Adrenal gland (tissue), 9 donors: ENCODE measurements at regions not wholly inside any gene's neighbourhood (a gene's known extent, or its start where the extent isn't known, plus 50 kb on each side); places are given as distances from the start of the nearest gene placed in this dataset.
"Not testable (repeated sequence)": the region's sequence is repeated elsewhere in the genome, so short reads cannot be mapped to it uniquely, and the experiment has no call there.

Experiments used
- DNase-seq, 7 donors: peaks; one replicate each; pipeline ENCODE4 v3.0.0-alpha.2; 2019 to 2020
- H3K27ac ChIP-seq, 5 donors: fragments of 200-600 bp; sonication (generic) in 4 of 5; 1 replicate in 3 of 5; 2 replicates in 2 of 5; pipeline versions ENCODE4 v1.5.1 to v1.8.0; 2016 to 2020; ENCODE audit warnings: mild to moderate bottlenecking in 1 of 5
- H3K27me3 ChIP-seq: fragments of 200-600 bp; 2 replicates; pipeline ENCODE4 v1.8.0; 2021
- H3K36me3 ChIP-seq, 2 donors: fragments of 200-600 bp; replicated peaks in 1 of 2; 1 replicate in 1 of 2; 2 replicates in 1 of 2; pipeline versions ENCODE4 v1.5.1 to v1.8.0; 2018 to 2022
- H3K4me1 ChIP-seq, 2 donors: fragments of 200-600 bp; replicated peaks in 1 of 2; 1 replicate in 1 of 2; 2 replicates in 1 of 2; pipeline versions ENCODE4 v1.5.1 to v1.8.0; 2018 to 2021
- H3K4me3 ChIP-seq, 4 donors: fragments of 200-600 bp; sonication (generic) in 3 of 4; one replicate each; pipeline ENCODE4 v1.5.1; 2016 to 2018
- H3K9me3 ChIP-seq, 3 donors: fragments of 200-600 bp; sonication (generic) in 1 of 3; replicated peaks in 1 of 3; 1 replicate in 2 of 3; 2 replicates in 1 of 3; pipeline versions ENCODE4 v1.5.1 to v1.8.0; 2016 to 2021
- POLR2A ChIP-seq, 2 donors: fragments of 450-650 bp; IDR thresholded peaks; one replicate each; pipeline ENCODE4 v1.6.1; 2017; ENCODE audit warnings: antibody characterized with exemption in 2 of 2, mild to moderate bottlenecking in 2 of 2, moderate library complexity in 1 of 2
- WGBS, 4 donors: extraction: QIAGEN DNeasy Blood & Tissue Kit in 2 of 4; methylation state at CpG; one replicate each; pipeline versions ENCODE4 v1.1.5 to v1.1.7; 2013 to 2017; 5-methylcytosine and 5-hydroxymethylcytosine counted together
- intact Hi-C, 2 donors: fragments of 100-400 bp; cut with DNase I; formaldehyde crosslinking; loops; one replicate each; pipeline versions ENCODE4 v1.14.1 to v1.15.0; 2022 to 2023
- TF ChIP-seq, protein P1 (sequence below), 6 experiments: fragments of 450-650 bp in 4 of 6; fragments of 200-600 bp in 2 of 6; sonication (generic) in 1 of 6; IDR thresholded peaks; 1 replicate in 5 of 6; 2 replicates in 1 of 6; pipeline versions ENCODE4 v1.5.1 to v1.8.0; 2016 to 2021; ENCODE audit warnings: antibody characterized with exemption in 6 of 6, mild to moderate bottlenecking in 2 of 6, moderate library complexity in 1 of 6
- donor health status: healthy with polysubstance abuse.
- donor health status: Bipolar disorder and iron deficiency.
- donor health status: DM: yes; HTN: yes; CAD: no.
- donor health status: DM: no; HTN: no; CAD: no.
- donor health status: DM: no; HTN: no; CAD: no.

DNA sequence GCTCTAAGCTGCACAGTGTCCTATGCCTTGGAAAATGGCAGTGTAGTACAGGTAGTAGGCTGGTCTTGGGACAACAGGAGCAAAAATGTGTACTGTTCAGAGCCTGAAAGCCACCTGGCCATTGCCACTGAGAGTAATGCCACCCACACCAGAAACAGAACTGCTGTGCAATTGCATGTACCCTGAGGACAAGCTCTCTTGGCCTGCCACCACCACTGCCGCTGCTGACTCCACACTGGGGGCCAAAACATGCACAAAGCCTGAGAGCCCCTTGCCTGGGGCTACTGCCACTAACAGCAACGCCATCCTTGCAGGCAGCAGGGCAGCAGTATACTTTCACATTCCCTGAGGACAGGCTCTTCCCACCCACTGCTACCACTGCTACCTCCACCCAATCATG, 251.9 kb upstream of the CDH12 start:
- no peaks in the 10 kb centered on the region for H3K9me3 ChIP-seq
- WGBS, 4 donors: 86 to 95% (median 91%) methylated on average over 2 of the region's 2 CpGs
- H3K27ac ChIP-seq: no peak overlapping the region
- intact Hi-C loops: no loop called here
- DNase-seq: no peak
- TF ChIP-seq, protein P1, sequence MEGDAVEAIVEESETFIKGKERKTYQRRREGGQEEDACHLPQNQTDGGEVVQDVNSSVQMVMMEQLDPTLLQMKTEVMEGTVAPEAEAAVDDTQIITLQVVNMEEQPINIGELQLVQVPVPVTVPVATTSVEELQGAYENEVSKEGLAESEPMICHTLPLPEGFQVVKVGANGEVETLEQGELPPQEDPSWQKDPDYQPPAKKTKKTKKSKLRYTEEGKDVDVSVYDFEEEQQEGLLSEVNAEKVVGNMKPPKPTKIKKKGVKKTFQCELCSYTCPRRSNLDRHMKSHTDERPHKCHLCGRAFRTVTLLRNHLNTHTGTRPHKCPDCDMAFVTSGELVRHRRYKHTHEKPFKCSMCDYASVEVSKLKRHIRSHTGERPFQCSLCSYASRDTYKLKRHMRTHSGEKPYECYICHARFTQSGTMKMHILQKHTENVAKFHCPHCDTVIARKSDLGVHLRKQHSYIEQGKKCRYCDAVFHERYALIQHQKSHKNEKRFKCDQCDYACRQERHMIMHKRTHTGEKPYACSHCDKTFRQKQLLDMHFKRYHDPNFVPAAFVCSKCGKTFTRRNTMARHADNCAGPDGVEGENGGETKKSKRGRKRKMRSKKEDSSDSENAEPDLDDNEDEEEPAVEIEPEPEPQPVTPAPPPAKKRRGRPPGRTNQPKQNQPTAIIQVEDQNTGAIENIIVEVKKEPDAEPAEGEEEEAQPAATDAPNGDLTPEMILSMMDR (IDR thresholded peaks at IDR 0.05): no peak
- TF ChIP-seq POLR2A (IDR thresholded peaks at IDR 0.05): no peak
- H3K36me3 ChIP-seq: no peaks in the 10 kb centered on the region
- H3K27me3 ChIP-seq: no peaks in the 10 kb centered on the region
- H3K4me3 ChIP-seq: no peak overlapping the region
- H3K4me1 ChIP-seq: no peaks in the 10 kb centered on the region

DNA sequence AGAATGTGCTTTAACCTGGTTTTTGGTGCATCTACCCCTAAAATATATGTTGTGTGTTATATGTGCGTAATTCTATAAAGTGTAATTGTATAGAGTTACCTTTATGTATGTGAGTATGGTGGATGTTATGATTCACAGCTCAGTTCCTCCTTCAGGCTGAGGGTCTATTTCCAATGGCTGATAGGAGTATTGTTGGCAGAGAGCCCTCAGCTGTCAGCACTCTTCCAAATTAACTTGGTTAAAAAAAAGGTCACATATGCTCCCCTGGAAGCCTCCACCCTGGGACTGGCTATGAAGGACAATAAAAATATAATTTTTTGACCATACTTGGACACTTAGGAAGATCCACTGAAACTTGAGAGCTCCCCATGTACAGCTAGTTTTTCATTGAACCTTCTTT, 250.4 kb upstream of the CDH12 start:
- Histone ChIP-seq H3K9me3 (no peaks in the 10 kb centered on the region), H3K27me3 (no peaks in the 10 kb centered on the region), H3K4me3 (no peak overlapping the region), H3K36me3 (no peaks in the 10 kb centered on the region), H3K4me1 (no peaks in the 10 kb centered on the region), H3K27ac (no peak overlapping the region)
- TF ChIP-seq, protein P1 (IDR thresholded peaks at IDR 0.05): no peak
- TF ChIP-seq POLR2A (IDR thresholded peaks at IDR 0.05): no peak
- intact Hi-C loops: no loop called here
- 43 to 90% (median 72%) methylated on average over 1 of the region's 1 CpG for WGBS, 4 donors
- DNase-seq: no peak

DNA sequence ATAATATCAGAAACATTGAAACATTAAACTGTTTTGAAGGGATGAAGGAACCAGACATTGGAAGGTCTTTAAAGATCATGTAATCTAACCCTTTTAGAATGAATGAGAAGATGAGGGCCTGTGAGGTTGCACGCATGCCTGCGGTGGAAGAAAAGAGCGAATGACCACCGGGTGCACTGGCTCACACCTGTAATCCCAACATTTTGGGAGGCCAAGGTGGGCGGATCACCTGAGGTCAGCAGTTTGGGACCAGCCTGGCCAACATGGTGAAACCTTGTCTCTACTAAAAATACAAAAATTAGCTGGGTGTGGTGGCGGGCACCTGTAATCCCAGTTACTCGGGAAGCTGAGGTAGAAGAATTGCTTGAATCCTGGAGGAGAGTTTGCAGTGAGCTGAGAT, 242.3 kb upstream of the CDH12 start:
- H3K4me3 ChIP-seq, H3K27me3 ChIP-seq, intact Hi-C loops, H3K9me3 ChIP-seq, H3K27ac ChIP-seq, DNase-seq, H3K4me1 ChIP-seq, H3K36me3 ChIP-seq: not testable (repeated sequence)
- 79 to 86% (median 83%) methylated on average over 7 of the region's 7 CpGs for WGBS, 4 donors

DNA sequence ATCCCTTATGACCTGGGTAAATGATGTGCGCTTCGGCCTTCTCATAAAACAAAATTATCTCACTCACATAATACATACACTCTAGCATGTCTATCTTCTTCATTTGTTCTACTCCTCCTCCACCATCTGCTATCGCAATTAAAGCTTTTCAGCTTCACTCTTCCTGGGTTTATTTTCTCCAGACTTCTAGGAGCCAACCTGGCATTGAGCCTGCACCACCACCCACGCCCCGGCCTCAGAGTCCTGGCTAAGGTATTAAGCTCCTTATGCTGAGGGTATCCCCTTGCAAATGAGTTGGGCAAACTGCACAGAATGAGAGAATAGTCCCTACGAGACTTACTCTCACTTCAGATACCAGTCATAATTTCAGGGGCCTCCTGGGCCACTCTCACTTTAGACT, 236.1 kb upstream of the CDH12 start:
- no peak overlapping the region for H3K27ac ChIP-seq
- no peaks in the 10 kb centered on the region for H3K27me3 ChIP-seq
- H3K36me3 ChIP-seq: no peaks in the 10 kb centered on the region
- no peak overlapping the region for H3K4me3 ChIP-seq
- no peaks in the 10 kb centered on the region for H3K9me3 ChIP-seq
- no peaks in the 10 kb centered on the region for H3K4me1 ChIP-seq
- 85 to 88% (median 87%) methylated on average over 6 of the region's 6 CpGs for WGBS, 4 donors
- TF ChIP-seq POLR2A (IDR thresholded peaks at IDR 0.05): no peak
- TF ChIP-seq, protein P1 (IDR thresholded peaks at IDR 0.05): no peak
- DNase-seq: no peak
- intact Hi-C loops: no loop called here

DNA sequence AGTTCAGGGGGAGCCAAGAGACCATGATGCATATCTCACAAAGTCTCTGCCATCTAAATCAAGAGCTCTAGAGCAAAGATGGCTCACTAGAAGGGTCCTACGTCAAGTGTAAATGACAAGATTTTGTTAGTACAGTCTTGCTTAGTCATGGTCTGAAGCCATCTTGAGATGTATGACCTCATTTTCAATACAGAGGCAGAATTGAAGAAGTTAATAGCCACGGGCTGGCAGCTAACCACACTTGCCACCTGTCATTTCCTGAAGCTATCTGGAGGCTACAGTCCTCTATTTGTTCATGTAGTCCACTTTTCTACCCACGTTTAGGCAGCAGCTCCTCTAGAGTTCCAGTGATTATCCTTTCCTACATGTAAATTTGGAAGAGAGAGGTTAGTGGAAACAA, 231.7 kb upstream of the CDH12 start:
- TF ChIP-seq, protein P1 (IDR thresholded peaks at IDR 0.05): no peak
- no peak for TF ChIP-seq POLR2A (IDR thresholded peaks at IDR 0.05)
- Histone ChIP-seq H3K4me1 (no peaks in the 10 kb centered on the region), H3K4me3 (no peak overlapping the region), H3K36me3 (no peaks in the 10 kb centered on the region), H3K9me3 (no peaks in the 10 kb centered on the region), H3K27me3 (no peaks in the 10 kb centered on the region), H3K27ac (no peak overlapping the region)
- DNase-seq: no peak
- WGBS, 4 donors: 28 to 46% (median 44%) methylated on average over 3 of the region's 3 CpGs
- intact Hi-C loops: no loop called here
